Thyroid gland (tissue), 4 donors: ENCODE measurements at regions not wholly inside any gene's neighbourhood (a gene's known extent, or its start where the extent isn't known, plus 50 kb on each side); places are given as distances from the start of the nearest gene placed in this dataset.
"Not testable (repeated sequence)": the region's sequence is repeated elsewhere in the genome, so short reads cannot be mapped to it uniquely, and the experiment has no call there.

ENCODE experiments used
- DNase-seq, 2 donors: peaks; one replicate each; pipeline ENCODE4 v3.0.0-alpha.2; 2019
- H3K27ac ChIP-seq, 3 donors: fragments of 200-600 bp; sonication (generic); 1 replicate in 2 of 3; 2 replicates in 1 of 3; pipeline ENCODE4 v1.5.1; 2016 to 2019; ENCODE audit warnings: mild to moderate bottlenecking in 1 of 3, moderate library complexity in 1 of 3
- H3K27me3 ChIP-seq: fragments of 200-600 bp; sonication (generic); one replicate; pipeline ENCODE4 v1.5.1; 2019
- H3K36me3 ChIP-seq, 2 donors: fragments of 200-600 bp; sonication (generic); one replicate each; pipeline ENCODE4 v1.5.1; 2016 to 2019
- H3K4me1 ChIP-seq, 2 donors: fragments of 200-600 bp; sonication (generic); one replicate each; pipeline ENCODE4 v1.5.1; 2017 to 2019
- H3K4me3 ChIP-seq, 3 donors: fragments of 200-600 bp; sonication (generic); replicated peaks in 1 of 3; 1 replicate in 2 of 3; 2 replicates in 1 of 3; pipeline ENCODE4 v1.5.1; 2016; ENCODE audit warnings: mild to moderate bottlenecking in 1 of 3
- H3K9me3 ChIP-seq: fragments of 200-600 bp; sonication (generic); one replicate; pipeline ENCODE4 v1.5.1; 2017
- CTCF ChIP-seq, 6 experiments: fragments of 200-600 bp in 3 of 6; fragments of 450-650 bp in 3 of 6; sonication (generic) in 3 of 6; IDR thresholded peaks; one replicate each; pipeline ENCODE4 v1.5.1; 2016 to 2019; ENCODE audit warnings: antibody characterized with exemption in 6 of 6, mild to moderate bottlenecking in 2 of 6, inconsistent platforms in 1 of 6, moderate library complexity in 1 of 6
- POLR2A ChIP-seq, 2 donors: fragments of 450-650 bp; IDR thresholded peaks; one replicate each; pipeline ENCODE4 v1.6.1; 2017; ENCODE audit warnings: antibody characterized with exemption in 2 of 2, mild to moderate bottlenecking in 2 of 2, moderate library complexity in 1 of 2
- WGBS, 2 donors: methylation state at CpG; one replicate each; pipeline ENCODE4 v1.1.5; 2017; 5-methylcytosine and 5-hydroxymethylcytosine counted together
- intact Hi-C: fragments of 100-400 bp; cut with DNase I; formaldehyde crosslinking; loops from one replicate; pipeline ENCODE4 v1.15.1; 2023

- Histone ChIP-seq H3K36me3 (no peaks in the 10 kb centered on the region), H3K9me3 (no peaks in the 10 kb centered on the region), H3K27ac (no peak overlapping the region), H3K4me1 (no peaks in the 10 kb centered on the region), H3K4me3 (no peak overlapping the region), H3K27me3 (no peaks in the 10 kb centered on the region)
- TF ChIP-seq POLR2A (IDR thresholded peaks at IDR 0.05), result no peak
- no peak for TF ChIP-seq CTCF (IDR thresholded peaks at IDR 0.05)
- 87 to 92% methylated on average over 2 of the region's 2 CpGs for WGBS, 2 donors
- no peak for DNase-seq
- intact Hi-C loops, result no loop called here
These were observed 192.2 kb downstream of the RFPL4B start for GRCh38 chr6:112539355-112539754.

GRCh38 chr6:112541847-112542246 is 194.7 kb downstream of the RFPL4B start:
- H3K27ac ChIP-seq, H3K4me3 ChIP-seq, H3K9me3 ChIP-seq, H3K4me1 ChIP-seq, DNase-seq, H3K27me3 ChIP-seq, H3K36me3 ChIP-seq, intact Hi-C loops: not testable (repeated sequence)
- WGBS, 2 donors, result 94 to 100% methylated on average over 3 of the region's 3 CpGs

GRCh38 chr6:112547321-112548085 is 200.4 kb downstream of the RFPL4B start:
- 93 to 97% methylated on average over 8 of the region's 8 CpGs for WGBS, 2 donors
- intact Hi-C loops, DNase-seq: not testable (repeated sequence)

GRCh38 chr6:112549749-112550148 is 202.6 kb downstream of the RFPL4B start:
- Histone ChIP-seq H3K36me3 (no peaks in the 10 kb centered on the region), H3K9me3 (no peaks in the 10 kb centered on the region), H3K27ac (no peak overlapping the region), H3K4me3 (no peak overlapping the region), H3K27me3 (no peaks in the 10 kb centered on the region), H3K4me1 (no peaks in the 10 kb centered on the region)
- intact Hi-C loops, result no loop called here
- no peak for TF ChIP-seq CTCF (IDR thresholded peaks at IDR 0.05)
- no peak for TF ChIP-seq POLR2A (IDR thresholded peaks at IDR 0.05)
- no peak for DNase-seq
- WGBS, 2 donors, result 98 to 100% methylated on average over 1 of the region's 1 CpG

More at GRCh38 chr6:112547321-112548085, 200.4 kb downstream of the RFPL4B start:
- not testable (repeated sequence) for H3K4me3 ChIP-seq, H3K27me3 ChIP-seq, H3K9me3 ChIP-seq, H3K27ac ChIP-seq, H3K36me3 ChIP-seq, H3K4me1 ChIP-seq

GRCh38 chr6:112557435-112557834 is 210.3 kb downstream of the RFPL4B start:
- no peak for TF ChIP-seq CTCF (IDR thresholded peaks at IDR 0.05)
- no peak for TF ChIP-seq POLR2A (IDR thresholded peaks at IDR 0.05)
- H3K27me3 ChIP-seq, result no peaks in the 10 kb centered on the region
- no peak overlapping the region for H3K27ac ChIP-seq
- no peaks in the 10 kb centered on the region for H3K36me3 ChIP-seq
- intact Hi-C loops, result no loop called here
- no peaks in the 10 kb centered on the region for H3K4me1 ChIP-seq
- H3K9me3 ChIP-seq, result no peaks in the 10 kb centered on the region
- no peak overlapping the region for H3K4me3 ChIP-seq
- DNase-seq, result no peak

- no peak overlapping the region for H3K27ac ChIP-seq
- H3K4me3 ChIP-seq, result no peak overlapping the region
- no peaks in the 10 kb centered on the region for H3K27me3 ChIP-seq
- no peak for TF ChIP-seq CTCF (IDR thresholded peaks at IDR 0.05)
- TF ChIP-seq POLR2A (IDR thresholded peaks at IDR 0.05), result no peak
- no peaks in the 10 kb centered on the region for H3K36me3 ChIP-seq
- intact Hi-C loops, result no loop called here
- H3K4me1 ChIP-seq, result peaks cover 0 to 3% of the 10 kb centered on the region in 2 donors
- no peak for DNase-seq
- H3K9me3 ChIP-seq, result no peaks in the 10 kb centered on the region
These were observed 210.8 kb downstream of the RFPL4B start for GRCh38 chr6:112557961-112558360.
